Spleen (tissue), 11 donors: ENCODE measurements at regions not wholly inside any gene's neighbourhood (a gene's known extent, or its start where the extent isn't known, plus 50 kb on each side); places are given as distances from the start of the nearest gene placed in this dataset.

Experiments used
- DNase-seq: peaks from one replicate; pipeline ENCODE4 v3.0.0-alpha.2; 2020
- H3K27ac ChIP-seq, 8 donors: fragments of 200-600 bp; sonication (generic) in 7 of 8; 1 replicate in 4 of 8; 2 replicates in 4 of 8; pipeline versions ENCODE4 v1.5.0 to v1.8.0; 2016 to 2021; ENCODE audit warnings: inconsistent platforms in 4 of 8, mild to moderate bottlenecking in 4 of 8, moderate library complexity in 1 of 8
- H3K27me3 ChIP-seq, 7 donors: fragments of 200-600 bp; sonication (generic) in 6 of 7; replicated peaks in 1 of 7; 1 replicate in 4 of 7; 2 replicates in 3 of 7; pipeline versions ENCODE4 v1.5.0 to v1.8.0; 2016 to 2021; ENCODE audit warnings: inconsistent platforms in 3 of 7, mild to moderate bottlenecking in 1 of 7
- H3K36me3 ChIP-seq, 6 donors: fragments of 200-600 bp; sonication (generic) in 5 of 6; 1 replicate in 4 of 6; 2 replicates in 2 of 6; pipeline versions ENCODE4 v1.5.0 to v1.8.0; 2016 to 2021; ENCODE audit warnings: inconsistent platforms in 2 of 6
- H3K4me1 ChIP-seq, 6 donors: fragments of 200-600 bp; sonication (generic) in 5 of 6; 1 replicate in 3 of 6; 2 replicates in 3 of 6; pipeline versions ENCODE4 v1.5.0 to v1.8.0; 2016 to 2021; ENCODE audit warnings: inconsistent platforms in 3 of 6
- H3K4me3 ChIP-seq, 8 donors: fragments of 200-600 bp; sonication (generic) in 7 of 8; 1 replicate in 4 of 8; 2 replicates in 4 of 8; pipeline versions ENCODE4 v1.5.0 to v1.8.0; 2016 to 2021; ENCODE audit warnings: inconsistent platforms in 4 of 8, mild to moderate bottlenecking in 4 of 8, moderate library complexity in 2 of 8
- H3K9me3 ChIP-seq, 8 donors: fragments of 200-600 bp; sonication (generic) in 7 of 8; 1 replicate in 4 of 8; 2 replicates in 4 of 8; pipeline versions ENCODE4 v1.5.0 to v1.8.0; 2016 to 2021; ENCODE audit warnings: inconsistent platforms in 4 of 8
- CTCF ChIP-seq, 11 experiments: fragments of 200-600 bp in 7 of 11; fragments of 450-650 bp in 4 of 11; sonication (generic) in 4 of 11; IDR thresholded peaks in 8 of 11; conservative IDR thresholded peaks in 3 of 11; 1 replicate in 7 of 11; 2 replicates in 4 of 11; pipeline versions ENCODE4 v1.4.0 to v1.8.0; 2016 to 2021; ENCODE audit warnings: antibody characterized with exemption in 11 of 11, inconsistent platforms in 4 of 11, mild to moderate bottlenecking in 1 of 11
- POLR2A ChIP-seq, 3 donors: fragments of 450-650 bp; IDR thresholded peaks; one replicate each; pipeline ENCODE4 v1.5.1; 2017; ENCODE audit warnings: antibody characterized with exemption in 3 of 3, mild to moderate bottlenecking in 1 of 3
- POLR2AphosphoS5 ChIP-seq, 3 donors: sonication (generic); formaldehyde crosslinking; IDR thresholded peaks; one replicate each; pipeline ENCODE4 v1.5.1; 2017; ENCODE audit warnings: antibody characterized with exemption in 3 of 3
- WGBS, 5 donors: extraction: QIAGEN DNeasy Blood & Tissue Kit in 3 of 5; methylation state at CpG; one replicate each; pipeline versions ENCODE4 v1.1.5 to v1.1.7; 2013 to 2018; 5-methylcytosine and 5-hydroxymethylcytosine counted together
- intact Hi-C: fragments of 100-400 bp; cut with DNase I; formaldehyde crosslinking; loops from one replicate; pipeline ENCODE4 v1.15.0; 2023; ENCODE audit warnings: low total_unique reads
- donor health status: healthy with polysubstance abuse.
- donor health status: DM: no; HTN: no; CAD: no; lungs with moderate emphysema.
- donor health status: DM: no; HTN: no; CAD: no.
- donor health status: Bipolar disorder and iron deficiency.
- donor health status: healthy.
- donor health status: DM: no; HTN: no; CAD: no.
- donor health status: DM: yes; HTN: yes; CAD: no.

- WGBS, 5 donors, result 54 to 78% (median 74%) methylated on average over 2 of the region's 2 CpGs
- TF ChIP-seq POLR2AphosphoS5 (IDR thresholded peaks at IDR 0.05) (no peak), POLR2A (IDR thresholded peaks at IDR 0.05) (no peak), CTCF (IDR thresholded peaks at IDR 0.05 in 8 of 11, conservative IDR thresholded peaks at IDR 0.05 in 3 of 11) (no peak)
- DNase-seq, result no peak
Observed at GRCh38 chr6:86215323-86215722, 572.6 kb upstream of the SYNCRIP start.

DNA sequence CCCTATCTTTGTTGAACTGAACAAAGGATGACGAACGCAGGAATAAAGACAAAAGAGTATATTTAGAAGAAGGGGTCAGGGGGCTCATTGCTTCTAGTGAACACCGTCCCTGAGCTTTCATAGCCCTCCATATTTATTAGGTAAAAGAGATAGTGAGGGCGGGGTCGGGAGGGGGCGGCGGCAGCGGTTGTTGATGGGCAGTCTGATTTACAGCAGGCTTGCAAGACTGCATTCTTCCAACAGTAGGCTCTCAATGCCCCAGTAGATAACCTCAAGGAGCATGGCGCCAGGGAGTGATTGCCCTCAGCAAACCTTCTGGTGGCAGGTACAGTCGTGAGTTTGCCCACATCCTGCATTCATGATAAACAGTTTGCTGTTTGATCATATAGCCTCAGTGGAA is 563.3 kb upstream of the SYNCRIP start:
- WGBS, 5 donors, result 87 to 92% (median 89%) methylated on average over 10 of the region's 10 CpGs
- TF ChIP-seq POLR2A (IDR thresholded peaks at IDR 0.05) (no peak), POLR2AphosphoS5 (IDR thresholded peaks at IDR 0.05) (no peak), CTCF (IDR thresholded peaks at IDR 0.05 in 8 of 11, conservative IDR thresholded peaks at IDR 0.05 in 3 of 11) (no peak)

More at GRCh38 chr6:86215323-86215722, 572.6 kb upstream of the SYNCRIP start:
- no peak overlapping the region for H3K27ac ChIP-seq
- H3K9me3 ChIP-seq, result peaks cover 0 to 8% (median 5%) of the 10 kb centered on the region in 8 donors
- H3K36me3 ChIP-seq, result no peaks in the 10 kb centered on the region
- intact Hi-C loops, result no loop called here
- H3K4me1 ChIP-seq, result no peaks in the 10 kb centered on the region
- H3K27me3 ChIP-seq, result no peaks in the 10 kb centered on the region
- H3K4me3 ChIP-seq, result no peak overlapping the region

DNA sequence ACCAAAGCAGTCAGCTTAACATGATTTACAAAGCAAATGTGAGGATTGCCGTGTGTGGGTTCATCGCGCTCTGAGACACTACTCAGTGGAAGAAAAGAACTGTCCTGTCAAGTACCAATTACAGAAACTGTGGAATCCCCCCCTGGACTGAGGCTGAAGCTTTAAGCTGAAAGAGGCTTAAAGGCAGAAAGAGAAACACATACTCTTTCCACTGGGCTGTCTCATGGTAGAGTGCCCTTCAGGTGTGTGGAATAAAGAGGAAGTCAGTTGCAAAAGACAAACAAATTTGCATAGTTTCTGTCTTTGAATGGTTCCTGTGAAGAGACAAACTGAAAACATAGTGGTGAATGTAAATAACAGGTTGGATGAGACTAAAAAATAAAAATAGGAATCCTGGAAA is 560.4 kb upstream of the SYNCRIP start:
- DNase-seq, result no peak
- TF ChIP-seq CTCF (IDR thresholded peaks at IDR 0.05 in 8 of 11, conservative IDR thresholded peaks at IDR 0.05 in 3 of 11) (no peak), POLR2AphosphoS5 (IDR thresholded peaks at IDR 0.05) (no peak), POLR2A (IDR thresholded peaks at IDR 0.05) (no peak)
- Histone ChIP-seq H3K27ac (no peak overlapping the region), H3K4me3 (no peak overlapping the region), H3K4me1 (no peaks in the 10 kb centered on the region), H3K27me3 (no peaks in the 10 kb centered on the region), H3K9me3 (peaks cover 0 to 31% (median 2%) of the 10 kb centered on the region in 8 donors), H3K36me3 (no peaks in the 10 kb centered on the region)
- intact Hi-C loops, result no loop called here
- WGBS, 5 donors, result 88 to 96% (median 93%) methylated on average over 3 of the region's 3 CpGs

More for the DNA sequence above, 563.3 kb upstream of the SYNCRIP start:
- no peaks in the 10 kb centered on the region for H3K4me1 ChIP-seq
- H3K27me3 ChIP-seq, result no peaks in the 10 kb centered on the region
- DNase-seq, result no peak
- intact Hi-C loops, result no loop called here
- H3K27ac ChIP-seq, result no peak overlapping the region
- H3K4me3 ChIP-seq, result no peak overlapping the region
- H3K9me3 ChIP-seq, result peaks cover 0 to 25% (median 2%) of the 10 kb centered on the region in 8 donors
- no peaks in the 10 kb centered on the region for H3K36me3 ChIP-seq

GRCh38 chr6:86193821-86194220 is 551.1 kb upstream of the SYNCRIP start:
- Histone ChIP-seq H3K36me3 (no peaks in the 10 kb centered on the region), H3K4me1 (no peaks in the 10 kb centered on the region), H3K27me3 (no peaks in the 10 kb centered on the region), H3K27ac (no peak overlapping the region), H3K4me3 (no peak overlapping the region), H3K9me3 (peaks cover 0 to 5% (median 0%) of the 10 kb centered on the region in 8 donors)
- no peak for TF ChIP-seq POLR2A (IDR thresholded peaks at IDR 0.05)
- TF ChIP-seq CTCF (IDR thresholded peaks at IDR 0.05 in 8 of 11, conservative IDR thresholded peaks at IDR 0.05 in 3 of 11), result no peak
- TF ChIP-seq POLR2AphosphoS5 (IDR thresholded peaks at IDR 0.05), result no peak
- WGBS, 5 donors, result 86 to 89% (median 88%) methylated on average over 3 of the region's 3 CpGs
- intact Hi-C loops, result no loop called here
- DNase-seq, result no peak
